ENCODE measurements at regions not wholly inside any gene's neighbourhood (a gene's known extent, or its start where the extent isn't known, plus 50 kb on each side); places are given as distances from the start of the nearest gene placed in this dataset.
"Not testable (repeated sequence)": the region's sequence is repeated elsewhere in the genome, so short reads cannot be mapped to it uniquely, and the experiment has no call there.

GRCh38 chr3:26291840-26292239, 330.7 kb upstream of the LRRC3B start:
- intact Hi-C loops (cut with DNase I, micrococcal nuclease), result no loop called here
- ATAC-seq (no peak), DNase-seq (no peak)

GRCh38 chr3:26292780-26293179, 329.8 kb upstream of the LRRC3B start:
- ATAC-seq, result no peak
- DNase-seq, result no peak
- intact Hi-C loops (cut with DNase I, micrococcal nuclease), result no loop called here

- ATAC-seq, result no peak
- no peak for DNase-seq
- intact Hi-C loops (cut with DNase I, micrococcal nuclease), result no loop called here
These were observed 329.2 kb upstream of the LRRC3B start for GRCh38 chr3:26293329-26293844.

GRCh38 chr3:26307192-26307591, 315.4 kb upstream of the LRRC3B start:
- DNase-seq (no peak), ATAC-seq (no peak)
- intact Hi-C loops (cut with DNase I, micrococcal nuclease), result no loop called here

- DNase-seq (no peak), ATAC-seq (no peak)
- intact Hi-C loops (cut with DNase I, micrococcal nuclease), result no loop called here
These were observed 314.8 kb upstream of the LRRC3B start for GRCh38 chr3:26307787-26308186.

GRCh38 chr3:26308454-26308853, 314.1 kb upstream of the LRRC3B start:
- no peak for DNase-seq
- ATAC-seq, result no peak
- intact Hi-C loops (cut with DNase I, micrococcal nuclease), result no loop called here

- intact Hi-C loops (cut with DNase I, micrococcal nuclease); DNase-seq; ATAC-seq: not testable (repeated sequence)
These were observed 313.0 kb upstream of the LRRC3B start for GRCh38 chr3:26309536-26309935.

GRCh38 chr3:26312816-26313215, 309.8 kb upstream of the LRRC3B start:
- ATAC-seq (no peak), DNase-seq (no peak)
- intact Hi-C loops (cut with DNase I, micrococcal nuclease), result no loop called here

- DNase-seq (no peak), ATAC-seq (no peak)
- intact Hi-C loops (cut with DNase I, micrococcal nuclease), result no loop called here
These were observed 306.1 kb upstream of the LRRC3B start for GRCh38 chr3:26316472-26316871.

GRCh38 chr3:26323741-26324140, 298.8 kb upstream of the LRRC3B start:
- ATAC-seq; intact Hi-C loops (cut with DNase I, micrococcal nuclease); DNase-seq: not testable (repeated sequence)

- intact Hi-C loops (cut with DNase I, micrococcal nuclease), result no loop called here
- ATAC-seq (no peak), DNase-seq (no peak)
These were observed 282.6 kb upstream of the LRRC3B start for GRCh38 chr3:26340001-26340400.

GRCh38 chr3:26343647-26344046, 278.9 kb upstream of the LRRC3B start:
- intact Hi-C loops (cut with DNase I, micrococcal nuclease), result no loop called here
- ATAC-seq, result no peak
- DNase-seq, result no peak

- intact Hi-C loops (cut with DNase I, micrococcal nuclease), result no loop called here
- no peak for ATAC-seq
- no peak for DNase-seq
These were observed 277.0 kb upstream of the LRRC3B start for GRCh38 chr3:26345613-26346012.

GRCh38 chr3:26346497-26346896, 276.1 kb upstream of the LRRC3B start:
- DNase-seq (no peak), ATAC-seq (no peak)
- intact Hi-C loops (cut with DNase I, micrococcal nuclease), result no loop called here

GRCh38 chr3:26347150-26347549, 275.4 kb upstream of the LRRC3B start:
- ATAC-seq, result no peak
- intact Hi-C loops (cut with DNase I, micrococcal nuclease), result no loop called here
- no peak for DNase-seq

- DNase-seq (no peak), ATAC-seq (no peak)
- intact Hi-C loops (cut with DNase I, micrococcal nuclease), result no loop called here
These were observed 271.7 kb upstream of the LRRC3B start for GRCh38 chr3:26350853-26351252.

GRCh38 chr3:26353097-26353496, 269.5 kb upstream of the LRRC3B start:
- intact Hi-C loops (cut with DNase I, micrococcal nuclease), result no loop called here
- ATAC-seq, result no peak
- no peak for DNase-seq

- ATAC-seq, result no peak
- intact Hi-C loops (cut with DNase I, micrococcal nuclease), result no loop called here
- no peak for DNase-seq
These were observed 264.2 kb upstream of the LRRC3B start for GRCh38 chr3:26358405-26358804.

- intact Hi-C loops (cut with DNase I, micrococcal nuclease), result no loop called here
- ATAC-seq, result no peak
- DNase-seq, result no peak
These were observed 256.9 kb upstream of the LRRC3B start for GRCh38 chr3:26365706-26366105.

- no peak for DNase-seq
- intact Hi-C loops (cut with DNase I, micrococcal nuclease), result no loop called here
- ATAC-seq, result no peak
These were observed 254.3 kb upstream of the LRRC3B start for GRCh38 chr3:26368312-26368711.

- ATAC-seq, result no peak
- DNase-seq, result no peak
These were observed 253.4 kb upstream of the LRRC3B start for GRCh38 chr3:26369133-26369532.

More at GRCh38 chr3:26369133-26369532, 253.4 kb upstream of the LRRC3B start:
- intact Hi-C loops (cut with DNase I, micrococcal nuclease), result no loop called here

All from left colon (tissue), 2 donors.